Endothelial cell of umbilical vein (primary cell): ENCODE measurements at regions not wholly inside any gene's neighbourhood (a gene's known extent, or its start where the extent isn't known, plus 50 kb on each side); places are given as distances from the start of the nearest gene placed in this dataset.

Source experiments
- BruUV-seq: library from RNA; stranded (reverse); fragments of 400-500 nt; replicated peaks from 2 replicates; lab custom pipeline; 2021; lab: Mats Ljungman, UMichigan
- CTCF ChIA-PET: fragments of 300-600, 350-600 bp; sonication (Branson Sonifier 250); formaldehyde crosslinking; loops from one replicate; lab custom pipeline; 2021; ENCODE audit warnings: antibody characterized with exemption, inconsistent platforms; lab: Charles Lee
- POLR2A ChIA-PET: fragments of 300-600, 350-600 bp; sonication (Branson Sonifier 250); formaldehyde crosslinking; loops from one replicate; lab custom pipeline; 2021; ENCODE audit warnings: antibody characterized with exemption, inconsistent platforms; lab: Charles Lee
- DNase-seq: peaks from one replicate; pipeline ENCODE4 v3.0.0-alpha.2; 2011; ENCODE audit warnings: low read depth, low spot score
- FAIRE-seq: peaks from 2 replicates; lab custom pipeline; 2011; peaks lifted over from hg19 to GRCh38; lab: Jason Lieb, UNC
- H2AFZ ChIP-seq: 2 replicates; pipeline ENCODE4 v1.6.0; 2012; ENCODE audit warnings: low read depth, low read length, control low read depth, inconsistent platforms
- H3K27ac ChIP-seq: 2 replicates; pipeline ENCODE4 v1.5.1; 2011; ENCODE audit warnings: low read depth, mild to moderate bottlenecking, control low read depth, low read length, moderate library complexity; ENCODE audit not compliant: insufficient read depth
- H3K27me3 ChIP-seq, 2 experiments: 2 replicates each; pipeline versions ENCODE4 v1.6.0 to v1.6.1; 2011; ENCODE audit warnings: low read length in 2 of 2, mixed read lengths in 1 of 2; ENCODE audit not compliant: control insufficient read depth in 2 of 2, insufficient read depth in 2 of 2
- H3K36me3 ChIP-seq, 2 experiments: 2 replicates in 1 of 2; 3 replicates in 1 of 2; pipeline ENCODE4 v1.5.1; 2011; ENCODE audit warnings: low read length in 2 of 2, mild to moderate bottlenecking in 1 of 2, moderate library complexity in 1 of 2; ENCODE audit not compliant: control insufficient read depth in 2 of 2, insufficient read depth in 2 of 2; ENCODE audit errors: extremely low read depth in 1 of 2
- H3K4me1 ChIP-seq: 3 replicates; pipeline ENCODE4 v1.5.1; 2011; ENCODE audit warnings: mild to moderate bottlenecking, low read length; ENCODE audit not compliant: control insufficient read depth, insufficient read depth; ENCODE audit errors: extremely low read depth
- H3K4me2 ChIP-seq: 2 replicates; pipeline ENCODE4 v1.6.1; 2011; ENCODE audit warnings: low read length, control low read depth, mixed read lengths; ENCODE audit not compliant: insufficient read depth
- H3K4me3 ChIP-seq, 3 experiments: fragments of 200-600 bp in 1 of 3; sonication (generic), shearing (Covaris generic) in 1 of 3; replicated peaks in 1 of 3; 2 replicates each; pipeline ENCODE4 v1.5.1; 2011 to 2016; ENCODE audit warnings: control low read depth in 3 of 3, low read length in 3 of 3, mild to moderate bottlenecking in 2 of 3, inconsistent platforms in 1 of 3, low read depth in 1 of 3, moderate library complexity in 1 of 3; ENCODE audit not compliant: insufficient read depth in 1 of 3
- H3K79me2 ChIP-seq: 2 replicates; pipeline ENCODE4 v1.6.0; 2012; ENCODE audit warnings: low read length, inconsistent platforms; ENCODE audit not compliant: control insufficient read depth, insufficient read depth
- H3K9ac ChIP-seq: replicated peaks from 2 replicates; pipeline ENCODE3; 2011; ENCODE audit warnings: low read length, control low read depth; ENCODE audit not compliant: insufficient read depth; ENCODE audit errors: extremely low read depth
- H3K9me1 ChIP-seq: replicated peaks from 3 replicates; pipeline ENCODE4 v1.6.0; 2011; ENCODE audit warnings: mild to moderate bottlenecking, low read length; ENCODE audit not compliant: control insufficient read depth, insufficient read depth; ENCODE audit errors: extremely low read depth
- H3K9me3 ChIP-seq: replicated peaks from 2 replicates; pipeline ENCODE4 v1.5.1; 2012; ENCODE audit warnings: low read length, inconsistent platforms; ENCODE audit not compliant: control insufficient read depth, insufficient read depth
- H4K20me1 ChIP-seq: replicated peaks from 2 replicates; pipeline ENCODE3; 2011; ENCODE audit warnings: mild to moderate bottlenecking, low read length; ENCODE audit not compliant: control insufficient read depth, insufficient read depth; ENCODE audit errors: extremely low read depth
- CTCF ChIP-seq, 2 donors: IDR thresholded peaks; 1 replicate in 1 of 2; 2 replicates in 1 of 2; pipeline ENCODE4 v1.5.1; 2011; ENCODE audit warnings: low read length in 2 of 2, mild to moderate bottlenecking in 2 of 2, moderate library complexity in 2 of 2, control low read depth in 1 of 2, inconsistent platforms in 1 of 2, low read depth in 1 of 2; ENCODE audit not compliant: insufficient read depth in 1 of 2; ENCODE audit errors: extremely low read depth in 1 of 2
- EZH2 ChIP-seq: IDR thresholded peaks from 2 replicates; pipeline ENCODE4 v1.6.1; 2012; ENCODE audit warnings: borderline replicate concordance, low read depth, mild to moderate bottlenecking, moderate library complexity, low read length, inconsistent platforms; ENCODE audit not compliant: severe bottlenecking
- FOS ChIP-seq: IDR thresholded peaks from 2 replicates; pipeline ENCODE4 v1.6.1; 2011; ENCODE audit warnings: mild to moderate bottlenecking, low read length, moderate library complexity, borderline replicate concordance; ENCODE audit not compliant: insufficient read depth
- GATA2 ChIP-seq: IDR thresholded peaks from 2 replicates; pipeline ENCODE4 v1.7.0; 2011; ENCODE audit warnings: low read depth, mild to moderate bottlenecking, moderate library complexity, mixed read lengths, low read length; ENCODE audit not compliant: insufficient read length, insufficient read depth
- JUN ChIP-seq: IDR thresholded peaks from 2 replicates; pipeline ENCODE4 v1.6.1; 2011; ENCODE audit warnings: borderline replicate concordance, low read depth; ENCODE audit not compliant: insufficient read length, insufficient read depth
- MAX ChIP-seq: IDR thresholded peaks from 2 replicates; pipeline ENCODE4 v1.6.1; 2011; ENCODE audit not compliant: insufficient read depth, insufficient read length
- MYC ChIP-seq: IDR thresholded peaks from one replicate; pipeline ENCODE4 v1.6.1; 2011; ENCODE audit warnings: mild to moderate bottlenecking, low read depth, low read length
- POLR2A ChIP-seq: IDR thresholded peaks from 2 replicates; pipeline ENCODE4 v1.6.1; 2012; ENCODE audit warnings: low read depth, mild to moderate bottlenecking, control low read depth, low read length
- POLR2AphosphoS5 ChIP-seq: IDR thresholded peaks from 2 replicates; pipeline ENCODE4 v1.6.1; 2012; ENCODE audit warnings: low read depth, mild to moderate bottlenecking, control low read depth, low read length, moderate library complexity; ENCODE audit not compliant: insufficient read depth
- dilution Hi-C: fragments of 300-500 bp; cut with MboI; formaldehyde crosslinking; loops from one replicate; pipeline ENCODE4 v1.15.0; 2019; ENCODE audit warnings: low sequenced_read_pairs; ENCODE audit not compliant: extremely low pct_ligation_motif_present
- intact Hi-C: fragments of 100-400 bp; cut with micrococcal nuclease; formaldehyde crosslinking; loops from one replicate; pipeline ENCODE4 v1.10.0; 2022

GRCh38 chr2:84251651-84252302 lies 207.3 kb downstream of the SUCLG1 start:
- no peak for DNase-seq
- Histone ChIP-seq H3K27me3 (no peaks in the 10 kb centered on the region), H3K36me3 (no peaks in the 10 kb centered on the region), H3K79me2 (no peaks in the 10 kb centered on the region), H3K9ac (no peak overlapping the region), H3K9me3 (no peaks in the 10 kb centered on the region), H3K4me3 (no peak overlapping the region), H3K27ac (no peak overlapping the region), H2AFZ (no peak overlapping the region), H3K4me2 (no peak overlapping the region), H3K9me1 (no peaks in the 10 kb centered on the region), H4K20me1 (no peaks in the 10 kb centered on the region), H3K4me1 (no peaks in the 10 kb centered on the region)
- ChIA-PET POLR2A (no interaction called here), CTCF (no interaction called here)
- dilution Hi-C loops = no loop called here
- no peak for FAIRE-seq
- intact Hi-C loops = no loop called here
- BruUV-seq = no TSS peak
- TF ChIP-seq EZH2 (no peak), MAX (no peak), FOS (no peak), POLR2AphosphoS5 (no peak), POLR2A (no peak), MYC (no peak), CTCF (IDR thresholded peaks at IDR 0.05; ENCODE audit: extremely low read depth in 1 of 2, insufficient read depth in 1 of 2, low read depth in 1 of 2, low read length in 2 of 2) (no peak), JUN (no peak), GATA2 (no peak)
